ENCODE measurements at regions not wholly inside any gene's neighbourhood (a gene's known extent, or its start where the extent isn't known, plus 50 kb on each side); places are given as distances from the start of the nearest gene placed in this dataset.

DNA sequence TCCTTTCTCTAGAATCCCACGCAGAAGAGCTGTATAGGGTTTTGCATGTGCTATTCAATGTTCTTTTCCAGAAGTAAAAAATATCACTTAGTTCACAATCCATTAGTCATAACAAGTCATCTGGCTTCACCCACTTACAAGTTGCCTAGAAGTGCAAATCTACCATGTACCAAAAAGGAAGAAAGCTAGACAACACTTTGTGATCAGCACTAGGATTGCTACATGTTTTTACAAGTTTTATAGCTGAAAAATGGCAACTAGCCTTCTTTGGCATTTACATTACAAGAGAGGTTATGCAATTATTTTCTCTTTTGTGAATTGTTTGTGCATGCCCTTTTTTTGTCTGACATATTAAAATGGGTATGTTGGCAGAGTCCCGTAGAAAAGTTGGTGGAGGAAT lies 85.6 kb upstream of the PTPRK start:
- no peak for DNase-seq (ENCODE audit: insufficient read length, low spot score)
- TF ChIP-seq, protein P1, sequence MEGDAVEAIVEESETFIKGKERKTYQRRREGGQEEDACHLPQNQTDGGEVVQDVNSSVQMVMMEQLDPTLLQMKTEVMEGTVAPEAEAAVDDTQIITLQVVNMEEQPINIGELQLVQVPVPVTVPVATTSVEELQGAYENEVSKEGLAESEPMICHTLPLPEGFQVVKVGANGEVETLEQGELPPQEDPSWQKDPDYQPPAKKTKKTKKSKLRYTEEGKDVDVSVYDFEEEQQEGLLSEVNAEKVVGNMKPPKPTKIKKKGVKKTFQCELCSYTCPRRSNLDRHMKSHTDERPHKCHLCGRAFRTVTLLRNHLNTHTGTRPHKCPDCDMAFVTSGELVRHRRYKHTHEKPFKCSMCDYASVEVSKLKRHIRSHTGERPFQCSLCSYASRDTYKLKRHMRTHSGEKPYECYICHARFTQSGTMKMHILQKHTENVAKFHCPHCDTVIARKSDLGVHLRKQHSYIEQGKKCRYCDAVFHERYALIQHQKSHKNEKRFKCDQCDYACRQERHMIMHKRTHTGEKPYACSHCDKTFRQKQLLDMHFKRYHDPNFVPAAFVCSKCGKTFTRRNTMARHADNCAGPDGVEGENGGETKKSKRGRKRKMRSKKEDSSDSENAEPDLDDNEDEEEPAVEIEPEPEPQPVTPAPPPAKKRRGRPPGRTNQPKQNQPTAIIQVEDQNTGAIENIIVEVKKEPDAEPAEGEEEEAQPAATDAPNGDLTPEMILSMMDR (IDR thresholded peaks at IDR 0.05; ENCODE audit: insufficient read depth, missing control alignments), result no peak
- no peak for FAIRE-seq

DNA sequence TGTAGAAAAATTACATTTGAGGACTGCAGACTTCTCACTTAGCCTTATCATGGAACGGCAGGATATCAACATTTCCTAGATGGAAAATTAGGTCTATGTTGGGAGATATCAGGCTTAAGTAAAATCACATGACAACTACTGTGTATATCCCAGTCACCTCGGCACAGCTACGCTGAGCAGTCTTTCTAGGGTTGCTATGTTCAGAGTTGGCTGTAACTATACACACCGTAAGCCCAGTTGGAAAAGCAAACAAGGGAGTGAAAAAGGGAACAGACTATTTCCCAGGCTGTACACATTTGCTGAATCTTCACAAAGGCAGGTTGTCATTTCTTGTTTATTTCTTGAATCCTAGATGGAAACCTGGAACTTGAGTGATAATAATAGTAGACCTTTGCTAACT lies 80.7 kb upstream of the PTPRK start:
- TF ChIP-seq, protein P1 (IDR thresholded peaks at IDR 0.05; ENCODE audit: insufficient read depth, missing control alignments), result no peak
- DNase-seq (ENCODE audit: insufficient read length, low spot score) (no peak), FAIRE-seq (no peak)

DNA sequence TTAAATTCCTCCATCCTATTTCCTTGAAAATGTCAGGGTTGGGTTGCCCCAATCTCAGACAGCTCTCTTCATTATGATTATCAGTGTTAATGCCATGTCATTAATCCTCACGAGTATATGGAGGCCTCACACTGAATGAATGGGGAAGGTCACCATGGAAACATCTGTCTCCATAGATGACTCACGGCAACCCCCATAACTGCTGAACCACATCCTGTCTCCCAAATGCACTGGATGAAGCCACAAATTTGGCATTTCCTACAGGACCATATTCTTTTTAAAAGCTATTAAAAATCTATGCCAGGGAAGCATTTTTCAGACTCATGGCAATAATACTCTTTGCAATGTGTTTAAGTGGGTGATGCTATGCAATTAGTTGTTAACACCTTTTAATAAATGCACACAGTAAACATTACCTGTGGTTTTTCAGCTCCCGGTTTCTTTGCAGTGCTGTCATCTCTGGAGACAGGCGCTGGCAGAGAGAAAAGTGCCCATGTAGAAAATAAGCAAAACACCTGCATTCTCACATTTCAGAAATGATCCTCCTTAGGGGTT lies 80.1 kb upstream of the PTPRK start:
- FAIRE-seq, result no peak
- no peak for DNase-seq (ENCODE audit: insufficient read length, low spot score)
- TF ChIP-seq, protein P1 (IDR thresholded peaks at IDR 0.05; ENCODE audit: insufficient read depth, missing control alignments), result no peak

DNA sequence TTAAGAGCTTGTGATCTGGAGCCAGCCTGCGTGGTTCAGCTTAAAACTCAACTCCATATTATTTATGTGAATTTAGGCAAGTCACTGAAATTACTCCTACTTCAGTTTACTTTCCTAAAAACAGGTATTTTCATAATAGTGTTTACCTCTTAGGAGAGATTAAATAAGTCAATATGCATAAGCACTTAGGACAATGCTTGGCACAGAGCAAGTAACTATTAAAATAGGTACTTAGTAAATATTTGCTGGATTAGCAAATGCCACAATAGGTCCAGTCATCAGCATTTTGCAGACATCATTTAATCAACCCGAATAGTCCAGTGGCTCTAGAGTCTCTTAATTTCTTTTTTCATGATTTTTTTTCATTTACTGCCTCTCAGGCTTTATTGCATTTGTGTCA lies 78.6 kb upstream of the PTPRK start:
- no peak for FAIRE-seq
- TF ChIP-seq, protein P1 (IDR thresholded peaks at IDR 0.05; ENCODE audit: insufficient read depth, missing control alignments), result no peak

DNA sequence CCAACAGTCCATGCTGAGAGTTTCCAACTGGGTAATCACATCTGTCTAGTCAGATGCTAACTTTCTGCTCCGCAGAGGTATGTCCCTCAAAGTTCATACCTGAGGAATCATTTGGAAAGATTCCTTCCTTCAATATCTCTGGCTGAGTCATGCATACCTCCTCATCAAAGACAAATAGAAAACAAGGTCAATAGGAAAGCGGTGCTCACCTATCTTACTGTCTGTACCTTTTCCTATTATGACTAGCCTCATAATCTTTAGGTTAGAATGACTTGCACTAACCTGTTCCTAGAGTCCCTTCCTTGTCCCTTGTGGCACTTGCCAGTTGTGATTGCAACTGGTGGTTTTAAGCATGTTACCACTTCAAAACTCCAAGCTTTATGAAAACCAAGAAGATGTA lies 78.2 kb upstream of the PTPRK start:
- DNase-seq (ENCODE audit: insufficient read length, low spot score), result no peak

More for the DNA sequence above, 78.6 kb upstream of the PTPRK start:
- DNase-seq (ENCODE audit: insufficient read length, low spot score), result no peak

DNA sequence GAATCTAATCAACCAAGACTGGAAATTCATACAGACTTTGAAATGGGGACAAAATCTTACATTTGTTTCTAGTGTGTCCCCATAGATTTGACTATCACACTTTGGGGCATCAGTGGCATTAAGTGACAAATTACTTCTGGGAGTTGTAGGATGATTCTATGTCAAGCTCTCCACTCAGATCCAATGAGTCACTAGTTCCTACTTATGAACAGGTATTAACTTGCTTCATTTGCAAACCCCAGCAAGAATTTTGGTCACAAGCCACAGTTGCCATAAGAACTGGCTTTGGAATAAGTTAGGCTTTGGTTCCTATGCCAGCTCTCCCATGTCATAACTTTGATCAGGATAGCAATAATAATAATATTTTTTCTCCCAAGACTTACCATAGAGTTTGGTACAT lies 77.6 kb upstream of the PTPRK start:
- TF ChIP-seq, protein P1 (IDR thresholded peaks at IDR 0.05; ENCODE audit: insufficient read depth, missing control alignments), result no peak
- DNase-seq (ENCODE audit: insufficient read length, low spot score) (no peak), FAIRE-seq (no peak)

More for the DNA sequence above, 78.2 kb upstream of the PTPRK start:
- TF ChIP-seq, protein P1 (IDR thresholded peaks at IDR 0.05; ENCODE audit: insufficient read depth, missing control alignments), result no peak
- no peak for FAIRE-seq

DNA sequence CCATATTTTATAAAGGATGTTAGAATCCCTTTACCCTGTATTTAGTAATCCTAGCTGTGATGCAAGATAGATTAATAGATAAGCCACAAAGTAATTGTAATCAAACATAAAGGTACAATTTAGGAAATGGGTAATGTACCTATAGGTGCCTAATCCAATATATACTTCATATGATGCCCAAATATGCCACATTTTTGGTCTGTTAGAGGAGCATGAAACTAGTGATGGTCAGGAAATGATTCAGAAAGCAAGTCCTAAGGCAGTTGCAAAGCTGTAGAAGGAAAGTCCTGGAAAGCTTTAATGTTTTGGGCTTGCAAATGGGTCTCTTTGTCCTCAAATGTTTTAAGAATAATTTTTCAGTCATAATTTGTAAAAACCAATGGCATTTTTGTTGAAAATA lies 76.6 kb upstream of the PTPRK start:
- FAIRE-seq (no peak), DNase-seq (ENCODE audit: insufficient read length, low spot score) (no peak)
- TF ChIP-seq, protein P1 (IDR thresholded peaks at IDR 0.05; ENCODE audit: insufficient read depth, missing control alignments), result no peak
